Endothelial cell of umbilical vein (primary cell): ENCODE measurements at regions not wholly inside any gene's neighbourhood (a gene's known extent, or its start where the extent isn't known, plus 50 kb on each side); places are given as distances from the start of the nearest gene placed in this dataset.

Experiments used
- BruUV-seq: library from RNA; stranded (reverse); fragments of 400-500 nt; replicated peaks from 2 replicates; lab custom pipeline; 2021; lab: Mats Ljungman, UMichigan
- CTCF ChIA-PET: fragments of 300-600, 350-600 bp; sonication (Branson Sonifier 250); formaldehyde crosslinking; loops from one replicate; lab custom pipeline; 2021; ENCODE audit warnings: antibody characterized with exemption, inconsistent platforms; lab: Charles Lee
- POLR2A ChIA-PET: fragments of 300-600, 350-600 bp; sonication (Branson Sonifier 250); formaldehyde crosslinking; loops from one replicate; lab custom pipeline; 2021; ENCODE audit warnings: antibody characterized with exemption, inconsistent platforms; lab: Charles Lee
- DNase-seq: peaks from one replicate; pipeline ENCODE4 v3.0.0-alpha.2; 2011; ENCODE audit warnings: low read depth, low spot score
- FAIRE-seq: peaks from 2 replicates; lab custom pipeline; 2011; peaks lifted over from hg19 to GRCh38; lab: Jason Lieb, UNC
- H2AFZ ChIP-seq: 2 replicates; pipeline ENCODE4 v1.6.0; 2012; ENCODE audit warnings: low read depth, low read length, control low read depth, inconsistent platforms
- H3K27ac ChIP-seq: 2 replicates; pipeline ENCODE4 v1.5.1; 2011; ENCODE audit warnings: low read depth, mild to moderate bottlenecking, control low read depth, low read length, moderate library complexity; ENCODE audit not compliant: insufficient read depth
- H3K27me3 ChIP-seq, 2 experiments: 2 replicates each; pipeline versions ENCODE4 v1.6.0 to v1.6.1; 2011; ENCODE audit warnings: low read length in 2 of 2, mixed read lengths in 1 of 2; ENCODE audit not compliant: control insufficient read depth in 2 of 2, insufficient read depth in 2 of 2
- H3K36me3 ChIP-seq, 2 experiments: 2 replicates in 1 of 2; 3 replicates in 1 of 2; pipeline ENCODE4 v1.5.1; 2011; ENCODE audit warnings: low read length in 2 of 2, mild to moderate bottlenecking in 1 of 2, moderate library complexity in 1 of 2; ENCODE audit not compliant: control insufficient read depth in 2 of 2, insufficient read depth in 2 of 2; ENCODE audit errors: extremely low read depth in 1 of 2
- H3K4me1 ChIP-seq: 3 replicates; pipeline ENCODE4 v1.5.1; 2011; ENCODE audit warnings: mild to moderate bottlenecking, low read length; ENCODE audit not compliant: control insufficient read depth, insufficient read depth; ENCODE audit errors: extremely low read depth
- H3K4me2 ChIP-seq: 2 replicates; pipeline ENCODE4 v1.6.1; 2011; ENCODE audit warnings: low read length, control low read depth, mixed read lengths; ENCODE audit not compliant: insufficient read depth
- H3K4me3 ChIP-seq, 3 experiments: fragments of 200-600 bp in 1 of 3; sonication (generic), shearing (Covaris generic) in 1 of 3; replicated peaks in 1 of 3; 2 replicates each; pipeline ENCODE4 v1.5.1; 2011 to 2016; ENCODE audit warnings: control low read depth in 3 of 3, low read length in 3 of 3, mild to moderate bottlenecking in 2 of 3, inconsistent platforms in 1 of 3, low read depth in 1 of 3, moderate library complexity in 1 of 3; ENCODE audit not compliant: insufficient read depth in 1 of 3
- H3K79me2 ChIP-seq: 2 replicates; pipeline ENCODE4 v1.6.0; 2012; ENCODE audit warnings: low read length, inconsistent platforms; ENCODE audit not compliant: control insufficient read depth, insufficient read depth
- H3K9ac ChIP-seq: replicated peaks from 2 replicates; pipeline ENCODE3; 2011; ENCODE audit warnings: low read length, control low read depth; ENCODE audit not compliant: insufficient read depth; ENCODE audit errors: extremely low read depth
- H3K9me1 ChIP-seq: replicated peaks from 3 replicates; pipeline ENCODE4 v1.6.0; 2011; ENCODE audit warnings: mild to moderate bottlenecking, low read length; ENCODE audit not compliant: control insufficient read depth, insufficient read depth; ENCODE audit errors: extremely low read depth
- H3K9me3 ChIP-seq: replicated peaks from 2 replicates; pipeline ENCODE4 v1.5.1; 2012; ENCODE audit warnings: low read length, inconsistent platforms; ENCODE audit not compliant: control insufficient read depth, insufficient read depth
- H4K20me1 ChIP-seq: replicated peaks from 2 replicates; pipeline ENCODE3; 2011; ENCODE audit warnings: mild to moderate bottlenecking, low read length; ENCODE audit not compliant: control insufficient read depth, insufficient read depth; ENCODE audit errors: extremely low read depth
- EZH2 ChIP-seq: IDR thresholded peaks from 2 replicates; pipeline ENCODE4 v1.6.1; 2012; ENCODE audit warnings: borderline replicate concordance, low read depth, mild to moderate bottlenecking, moderate library complexity, low read length, inconsistent platforms; ENCODE audit not compliant: severe bottlenecking
- FOS ChIP-seq: IDR thresholded peaks from 2 replicates; pipeline ENCODE4 v1.6.1; 2011; ENCODE audit warnings: mild to moderate bottlenecking, low read length, moderate library complexity, borderline replicate concordance; ENCODE audit not compliant: insufficient read depth
- GATA2 ChIP-seq: IDR thresholded peaks from 2 replicates; pipeline ENCODE4 v1.7.0; 2011; ENCODE audit warnings: low read depth, mild to moderate bottlenecking, moderate library complexity, mixed read lengths, low read length; ENCODE audit not compliant: insufficient read length, insufficient read depth
- JUN ChIP-seq: IDR thresholded peaks from 2 replicates; pipeline ENCODE4 v1.6.1; 2011; ENCODE audit warnings: borderline replicate concordance, low read depth; ENCODE audit not compliant: insufficient read length, insufficient read depth
- MYC ChIP-seq: IDR thresholded peaks from one replicate; pipeline ENCODE4 v1.6.1; 2011; ENCODE audit warnings: mild to moderate bottlenecking, low read depth, low read length
- POLR2A ChIP-seq: IDR thresholded peaks from 2 replicates; pipeline ENCODE4 v1.6.1; 2012; ENCODE audit warnings: low read depth, mild to moderate bottlenecking, control low read depth, low read length
- POLR2AphosphoS5 ChIP-seq: IDR thresholded peaks from 2 replicates; pipeline ENCODE4 v1.6.1; 2012; ENCODE audit warnings: low read depth, mild to moderate bottlenecking, control low read depth, low read length, moderate library complexity; ENCODE audit not compliant: insufficient read depth
- dilution Hi-C: fragments of 300-500 bp; cut with MboI; formaldehyde crosslinking; loops from one replicate; pipeline ENCODE4 v1.15.0; 2019; ENCODE audit warnings: low sequenced_read_pairs; ENCODE audit not compliant: extremely low pct_ligation_motif_present
- intact Hi-C: fragments of 100-400 bp; cut with micrococcal nuclease; formaldehyde crosslinking; loops from one replicate; pipeline ENCODE4 v1.10.0; 2022
- TF ChIP-seq, protein P1 (sequence below): IDR thresholded peaks from 2 replicates; pipeline ENCODE4 v1.6.1; 2011; ENCODE audit not compliant: insufficient read depth, insufficient read length
- TF ChIP-seq, protein P2 (sequence below), 2 donors: IDR thresholded peaks; 1 replicate in 1 of 2; 2 replicates in 1 of 2; pipeline ENCODE4 v1.5.1; 2011; ENCODE audit warnings: low read length in 2 of 2, mild to moderate bottlenecking in 2 of 2, moderate library complexity in 2 of 2, control low read depth in 1 of 2, inconsistent platforms in 1 of 2, low read depth in 1 of 2; ENCODE audit not compliant: insufficient read depth in 1 of 2; ENCODE audit errors: extremely low read depth in 1 of 2

DNA sequence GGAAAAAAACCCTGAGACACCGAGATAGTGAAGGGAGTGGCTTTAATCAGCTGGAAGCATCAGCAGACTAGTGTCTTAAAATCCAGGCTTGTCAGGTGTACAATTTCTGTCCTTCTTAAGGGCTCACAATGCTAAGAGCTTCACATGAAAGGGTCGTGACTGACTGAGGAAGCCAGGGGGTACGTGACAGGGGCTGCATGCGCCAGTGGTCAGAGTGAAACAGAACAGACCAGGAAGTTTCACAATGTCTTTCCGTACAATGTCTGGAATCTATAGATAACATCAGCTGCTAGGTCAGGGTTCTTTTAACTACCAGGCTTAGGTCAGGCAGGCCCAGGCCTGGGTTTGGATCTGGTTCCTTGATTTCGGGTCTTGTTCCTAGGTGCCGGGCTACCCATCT is 253.0 kb downstream of the CDH10 start:
- H3K4me1 ChIP-seq = no peaks in the 10 kb centered on the region
- dilution Hi-C loops (no loop called here), intact Hi-C loops (no loop called here)
- H3K9ac ChIP-seq = no peak overlapping the region
- no peak for DNase-seq
- H2AFZ ChIP-seq = no peak overlapping the region
- H4K20me1 ChIP-seq = no peaks in the 10 kb centered on the region
- TF ChIP-seq EZH2 (no peak), GATA2 (no peak), FOS (no peak), POLR2A (no peak), JUN (no peak)
- H3K79me2 ChIP-seq = no peaks in the 10 kb centered on the region
- H3K36me3 ChIP-seq = no peaks in the 10 kb centered on the region
- no TSS peak for BruUV-seq
- FAIRE-seq = no peak
- H3K27me3 ChIP-seq = no peaks in the 10 kb centered on the region
- CTCF ChIA-PET = no interaction called here
- no peak overlapping the region for H3K4me3 ChIP-seq
- H3K9me1 ChIP-seq = no peaks in the 10 kb centered on the region
- POLR2A ChIA-PET = no interaction called here
- H3K27ac ChIP-seq = no peak overlapping the region
- H3K9me3 ChIP-seq = no peaks in the 10 kb centered on the region
- H3K4me2 ChIP-seq = no peak overlapping the region

DNA sequence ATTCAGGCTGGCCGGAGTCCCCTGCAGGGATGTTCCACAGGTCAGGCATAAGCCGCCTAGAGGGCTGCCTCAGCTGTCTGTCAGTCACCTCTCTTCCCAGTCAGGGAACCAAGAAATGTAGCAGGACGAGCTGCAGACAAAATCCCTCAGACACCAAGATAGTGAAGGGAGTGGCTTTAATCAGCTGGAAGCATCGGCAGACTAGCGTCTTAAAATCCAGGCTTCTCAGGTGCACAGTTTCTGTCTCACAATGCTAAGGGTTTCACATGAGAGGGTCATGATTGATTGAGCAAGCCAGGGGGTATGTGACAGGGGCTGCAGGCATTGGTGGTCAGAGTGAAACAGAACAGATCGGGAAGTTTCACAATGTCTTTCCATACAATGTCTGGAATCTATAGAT is 247.2 kb downstream of the CDH10 start:
- ChIA-PET CTCF (no interaction called here), POLR2A (no interaction called here)
- Histone ChIP-seq H3K4me2 (no peak overlapping the region), H3K36me3 (no peaks in the 10 kb centered on the region), H3K79me2 (no peaks in the 10 kb centered on the region), H3K4me1 (no peaks in the 10 kb centered on the region), H2AFZ (no peak overlapping the region), H3K9me1 (no peaks in the 10 kb centered on the region), H3K9me3 (no peaks in the 10 kb centered on the region), H3K27me3 (no peaks in the 10 kb centered on the region), H3K27ac (no peak overlapping the region), H3K4me3 (no peak overlapping the region), H4K20me1 (no peaks in the 10 kb centered on the region), H3K9ac (no peak overlapping the region)
- no TSS peak for BruUV-seq
- DNase-seq (no peak), FAIRE-seq (no peak)
- intact Hi-C loops (no loop called here), dilution Hi-C loops (no loop called here)
- TF ChIP-seq FOS = no peak
- no peak for TF ChIP-seq MYC
- TF ChIP-seq EZH2 = no peak
- no peak for TF ChIP-seq GATA2
- no peak for TF ChIP-seq JUN
- TF ChIP-seq, protein P1, sequence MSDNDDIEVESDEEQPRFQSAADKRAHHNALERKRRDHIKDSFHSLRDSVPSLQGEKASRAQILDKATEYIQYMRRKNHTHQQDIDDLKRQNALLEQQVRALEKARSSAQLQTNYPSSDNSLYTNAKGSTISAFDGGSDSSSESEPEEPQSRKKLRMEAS = no peak
- no peak for TF ChIP-seq POLR2AphosphoS5
- TF ChIP-seq, protein P2, sequence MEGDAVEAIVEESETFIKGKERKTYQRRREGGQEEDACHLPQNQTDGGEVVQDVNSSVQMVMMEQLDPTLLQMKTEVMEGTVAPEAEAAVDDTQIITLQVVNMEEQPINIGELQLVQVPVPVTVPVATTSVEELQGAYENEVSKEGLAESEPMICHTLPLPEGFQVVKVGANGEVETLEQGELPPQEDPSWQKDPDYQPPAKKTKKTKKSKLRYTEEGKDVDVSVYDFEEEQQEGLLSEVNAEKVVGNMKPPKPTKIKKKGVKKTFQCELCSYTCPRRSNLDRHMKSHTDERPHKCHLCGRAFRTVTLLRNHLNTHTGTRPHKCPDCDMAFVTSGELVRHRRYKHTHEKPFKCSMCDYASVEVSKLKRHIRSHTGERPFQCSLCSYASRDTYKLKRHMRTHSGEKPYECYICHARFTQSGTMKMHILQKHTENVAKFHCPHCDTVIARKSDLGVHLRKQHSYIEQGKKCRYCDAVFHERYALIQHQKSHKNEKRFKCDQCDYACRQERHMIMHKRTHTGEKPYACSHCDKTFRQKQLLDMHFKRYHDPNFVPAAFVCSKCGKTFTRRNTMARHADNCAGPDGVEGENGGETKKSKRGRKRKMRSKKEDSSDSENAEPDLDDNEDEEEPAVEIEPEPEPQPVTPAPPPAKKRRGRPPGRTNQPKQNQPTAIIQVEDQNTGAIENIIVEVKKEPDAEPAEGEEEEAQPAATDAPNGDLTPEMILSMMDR (IDR thresholded peaks at IDR 0.05; ENCODE audit: extremely low read depth in 1 of 2, insufficient read depth in 1 of 2, low read depth in 1 of 2, low read length in 2 of 2) = no peak
- no peak for TF ChIP-seq POLR2A
